ENCODE measurements at regions not wholly inside any gene's neighbourhood (a gene's known extent, or its start where the extent isn't known, plus 50 kb on each side); places are given as distances from the start of the nearest gene placed in this dataset.

GRCh38 chr10:90414926-90415325, 442.9 kb downstream of the HTR7 start:
- intact Hi-C loops (cut with micrococcal nuclease), result loop anchor here (5.0 to 10.0 kb wide), 3 partner anchors 170 to 260 kb away; no protein-coding TSS in a partner anchor
- Histone ChIP-seq H3F3A (ENCODE audit: low read length, unreplicated experiment) (peaks cover 6% of the 10 kb centered on the region), H3K9me2 (replicated peaks; ENCODE audit: low read length) (no peaks in the 10 kb centered on the region), H2AFZ (ENCODE audit: low read length) (no peak overlapping the region), H3K4me2 (ENCODE audit: low read length) (no peak overlapping the region), H3K4me3 (ENCODE audit: low read length) (no peak overlapping the region), H3K4me1 (ENCODE audit: insufficient read depth, low read length) (peaks cover 49% of the 10 kb centered on the region), H3K9ac (ENCODE audit: low read length) (no peak overlapping the region), H3K79me2 (ENCODE audit: low read length) (no peaks in the 10 kb centered on the region), H3K27ac (ENCODE audit: low read length) (no peak overlapping the region), H3K27me3 (ENCODE audit: low read length) (no peaks in the 10 kb centered on the region), H3K9me3 (ENCODE audit: low read length) (no peaks in the 10 kb centered on the region), H3K36me3 (ENCODE audit: low read depth, low read length) (no peaks in the 10 kb centered on the region), H4K20me1 (ENCODE audit: low read length) (no peaks in the 10 kb centered on the region)
- DNase-seq (no peak), ATAC-seq (no peak)
- ChIA-PET CTCF (no interaction called here), POLR2A (ENCODE audit: unreplicated experiment) (interaction anchor here (0.5 to 0.6 kb wide), 2 partner anchors 220 to 456 kb away, joined by 3 to 4 read pairs; no protein-coding TSS in a partner anchor)
- BruUV-seq (replicated peaks), result no TSS peak
- TF ChIP-seq EZH2phosphoT487 (IDR thresholded peaks at IDR 0.05; ENCODE audit: borderline replicate concordance, low read length), result no peak
- TF ChIP-seq EZH2 (IDR thresholded peaks at IDR 0.05; ENCODE audit: low read length, unreplicated experiment), result no peak
- no peak for TF ChIP-seq CTCF (conservative IDR thresholded peaks at IDR 0.05; ENCODE audit: low read depth, low read length)

- Histone ChIP-seq H3K36me3 (ENCODE audit: low read depth, low read length) (no peaks in the 10 kb centered on the region), H3K9me3 (ENCODE audit: low read length) (no peaks in the 10 kb centered on the region), H4K20me1 (ENCODE audit: low read length) (no peaks in the 10 kb centered on the region), H3K27ac (ENCODE audit: low read length) (peak overlapping the region; percentile 84), H3K9me2 (replicated peaks; ENCODE audit: low read length) (no peaks in the 10 kb centered on the region), H3K4me3 (ENCODE audit: low read length) (no peak overlapping the region), H3F3A (ENCODE audit: low read length, unreplicated experiment) (peaks cover 6% of the 10 kb centered on the region), H3K4me2 (ENCODE audit: low read length) (peak overlapping the region; percentile 53; the same call in 1 of the 2 replicates), H3K9ac (ENCODE audit: low read length) (peak overlapping the region; percentile 50), H3K79me2 (ENCODE audit: low read length) (no peaks in the 10 kb centered on the region), H2AFZ (ENCODE audit: low read length) (no peak overlapping the region), H3K27me3 (ENCODE audit: low read length) (no peaks in the 10 kb centered on the region), H3K4me1 (ENCODE audit: insufficient read depth, low read length) (peaks cover 46% of the 10 kb centered on the region)
- no TSS peak for BruUV-seq (replicated peaks)
- TF ChIP-seq EZH2phosphoT487 (IDR thresholded peaks at IDR 0.05; ENCODE audit: borderline replicate concordance, low read length), result no peak
- TF ChIP-seq CTCF (conservative IDR thresholded peaks at IDR 0.05; ENCODE audit: low read depth, low read length), result no peak
- no peak for TF ChIP-seq EZH2 (IDR thresholded peaks at IDR 0.05; ENCODE audit: low read length, unreplicated experiment)
- intact Hi-C loops (cut with micrococcal nuclease), result loop anchor here (2.0 to 10.0 kb wide), 4 partner anchors 110 to 258 kb away; no protein-coding TSS in a partner anchor
- DNase-seq, result peak; percentile 70
- ChIA-PET CTCF (no interaction called here), POLR2A (ENCODE audit: unreplicated experiment) (no interaction called here)
- ATAC-seq, result no peak
Observed at GRCh38 chr10:90417029-90417428, 440.8 kb downstream of the HTR7 start.

- intact Hi-C loops (cut with micrococcal nuclease), result loop anchor here (2.0 to 10.0 kb wide), 6 partner anchors 71 to 257 kb away; no protein-coding TSS in a partner anchor
- H3K79me2 ChIP-seq (ENCODE audit: low read length), result no peaks in the 10 kb centered on the region
- ATAC-seq (peak; percentile 52), DNase-seq (peak; percentile 66)
- peaks cover 6% of the 10 kb centered on the region for H3F3A ChIP-seq (ENCODE audit: low read length, unreplicated experiment)
- no peaks in the 10 kb centered on the region for H4K20me1 ChIP-seq (ENCODE audit: low read length)
- peaks cover 40% of the 10 kb centered on the region for H3K4me1 ChIP-seq (ENCODE audit: insufficient read depth, low read length)
- H3K27me3 ChIP-seq (ENCODE audit: low read length), result no peaks in the 10 kb centered on the region
- no peaks in the 10 kb centered on the region for H3K9me2 ChIP-seq (replicated peaks; ENCODE audit: low read length)
- ChIA-PET CTCF (no interaction called here), POLR2A (ENCODE audit: unreplicated experiment) (no interaction called here)
- peak overlapping the region; percentile 53 for H3K4me2 ChIP-seq (ENCODE audit: low read length)
- peak overlapping the region; percentile 84 for H3K27ac ChIP-seq (ENCODE audit: low read length)
- BruUV-seq (replicated peaks), result no TSS peak
- TF ChIP-seq EZH2 (IDR thresholded peaks at IDR 0.05; ENCODE audit: low read length, unreplicated experiment) (no peak), EZH2phosphoT487 (IDR thresholded peaks at IDR 0.05; ENCODE audit: borderline replicate concordance, low read length) (no peak)
- peak overlapping the region; percentile 50 for H3K9ac ChIP-seq (ENCODE audit: low read length)
- no peak overlapping the region for H3K4me3 ChIP-seq (ENCODE audit: low read length)
- no peak overlapping the region for H2AFZ ChIP-seq (ENCODE audit: low read length)
- H3K36me3 ChIP-seq (ENCODE audit: low read depth, low read length), result no peaks in the 10 kb centered on the region
- H3K9me3 ChIP-seq (ENCODE audit: low read length), result no peaks in the 10 kb centered on the region
Observed at GRCh38 chr10:90417476-90418210, 440.2 kb downstream of the HTR7 start.
